ENCODE measurements at regions not wholly inside any gene's neighbourhood (a gene's known extent, or its start where the extent isn't known, plus 50 kb on each side); places are given as distances from the start of the nearest gene placed in this dataset.

DNA sequence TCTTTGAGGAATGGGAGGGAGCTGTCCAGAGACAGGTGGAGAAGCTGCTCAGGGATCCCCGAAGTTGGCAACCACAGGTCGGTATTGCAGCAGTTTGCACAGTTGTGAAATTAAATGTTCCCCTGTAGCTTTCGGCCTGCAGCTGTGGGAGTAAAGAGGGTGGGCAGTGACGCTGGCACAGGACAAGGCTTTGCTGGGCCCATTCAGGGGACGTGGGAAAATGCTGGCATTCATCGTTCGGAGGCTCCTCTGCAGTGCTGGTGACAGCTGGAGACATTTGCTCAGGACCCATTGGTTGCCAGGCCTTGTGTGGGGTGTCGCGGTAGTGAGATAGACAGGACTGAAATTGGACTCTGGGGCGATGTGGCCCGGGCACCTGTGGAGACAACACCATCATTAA lies 173.7 kb downstream of the MYCN start:
- DNase-seq, result no peak
- WGBS, 2 donors, result 90 to 93% methylated on average over 11 of the region's 11 CpGs
- no peak for TF ChIP-seq POLR2AphosphoS5 (IDR thresholded peaks at IDR 0.05)
- TF ChIP-seq EP300 (IDR thresholded peaks at IDR 0.05), result no peak
- TF ChIP-seq, protein P1, sequence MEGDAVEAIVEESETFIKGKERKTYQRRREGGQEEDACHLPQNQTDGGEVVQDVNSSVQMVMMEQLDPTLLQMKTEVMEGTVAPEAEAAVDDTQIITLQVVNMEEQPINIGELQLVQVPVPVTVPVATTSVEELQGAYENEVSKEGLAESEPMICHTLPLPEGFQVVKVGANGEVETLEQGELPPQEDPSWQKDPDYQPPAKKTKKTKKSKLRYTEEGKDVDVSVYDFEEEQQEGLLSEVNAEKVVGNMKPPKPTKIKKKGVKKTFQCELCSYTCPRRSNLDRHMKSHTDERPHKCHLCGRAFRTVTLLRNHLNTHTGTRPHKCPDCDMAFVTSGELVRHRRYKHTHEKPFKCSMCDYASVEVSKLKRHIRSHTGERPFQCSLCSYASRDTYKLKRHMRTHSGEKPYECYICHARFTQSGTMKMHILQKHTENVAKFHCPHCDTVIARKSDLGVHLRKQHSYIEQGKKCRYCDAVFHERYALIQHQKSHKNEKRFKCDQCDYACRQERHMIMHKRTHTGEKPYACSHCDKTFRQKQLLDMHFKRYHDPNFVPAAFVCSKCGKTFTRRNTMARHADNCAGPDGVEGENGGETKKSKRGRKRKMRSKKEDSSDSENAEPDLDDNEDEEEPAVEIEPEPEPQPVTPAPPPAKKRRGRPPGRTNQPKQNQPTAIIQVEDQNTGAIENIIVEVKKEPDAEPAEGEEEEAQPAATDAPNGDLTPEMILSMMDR (IDR thresholded peaks at IDR 0.05), result no peak
- TF ChIP-seq POLR2A (IDR thresholded peaks at IDR 0.05), result no peak
- no peaks in the 10 kb centered on the region for H3K27me3 ChIP-seq
- H3K9me3 ChIP-seq, result no peaks in the 10 kb centered on the region
- no peak overlapping the region for H3K4me3 ChIP-seq
- H3K27ac ChIP-seq, result no peak overlapping the region
- H3K4me1 ChIP-seq, result no peaks in the 10 kb centered on the region
- no peaks in the 10 kb centered on the region for H3K36me3 ChIP-seq
- intact Hi-C loops (cut with DNase I), result no loop called here

DNA sequence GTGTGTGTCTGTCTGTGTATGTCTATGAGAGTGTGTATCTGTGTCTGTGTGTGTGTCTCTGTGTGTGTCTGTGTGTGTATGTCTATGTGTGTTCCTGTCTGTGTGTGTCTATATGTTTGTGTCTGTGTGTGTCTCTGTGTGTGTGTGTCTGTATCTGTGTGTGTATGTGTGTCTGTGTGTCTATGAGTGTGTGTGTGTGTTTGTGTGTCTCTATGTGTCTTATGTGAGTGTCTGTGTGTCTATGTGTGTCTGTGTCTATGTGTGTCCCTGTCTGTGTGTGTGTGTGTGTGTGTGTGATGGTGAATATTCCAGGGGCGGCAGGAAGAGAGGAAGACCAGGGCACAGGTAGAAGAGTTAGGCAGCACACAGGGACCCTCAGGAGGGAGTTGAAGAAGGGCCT lies 173.2 kb downstream of the MYCN start:
- Histone ChIP-seq H3K36me3 (no peaks in the 10 kb centered on the region), H3K9me3 (no peaks in the 10 kb centered on the region), H3K27ac (no peak overlapping the region), H3K4me3 (no peak overlapping the region), H3K4me1 (no peaks in the 10 kb centered on the region), H3K27me3 (no peaks in the 10 kb centered on the region)
- WGBS, 2 donors, result 92 to 93% methylated on average over 1 of the region's 1 CpG
- no peak for DNase-seq
- intact Hi-C loops (cut with DNase I), result no loop called here
- TF ChIP-seq EP300 (IDR thresholded peaks at IDR 0.05) (no peak), POLR2AphosphoS5 (IDR thresholded peaks at IDR 0.05) (no peak), POLR2A (IDR thresholded peaks at IDR 0.05) (no peak)
- TF ChIP-seq, protein P1 (IDR thresholded peaks at IDR 0.05), result no peak

DNA sequence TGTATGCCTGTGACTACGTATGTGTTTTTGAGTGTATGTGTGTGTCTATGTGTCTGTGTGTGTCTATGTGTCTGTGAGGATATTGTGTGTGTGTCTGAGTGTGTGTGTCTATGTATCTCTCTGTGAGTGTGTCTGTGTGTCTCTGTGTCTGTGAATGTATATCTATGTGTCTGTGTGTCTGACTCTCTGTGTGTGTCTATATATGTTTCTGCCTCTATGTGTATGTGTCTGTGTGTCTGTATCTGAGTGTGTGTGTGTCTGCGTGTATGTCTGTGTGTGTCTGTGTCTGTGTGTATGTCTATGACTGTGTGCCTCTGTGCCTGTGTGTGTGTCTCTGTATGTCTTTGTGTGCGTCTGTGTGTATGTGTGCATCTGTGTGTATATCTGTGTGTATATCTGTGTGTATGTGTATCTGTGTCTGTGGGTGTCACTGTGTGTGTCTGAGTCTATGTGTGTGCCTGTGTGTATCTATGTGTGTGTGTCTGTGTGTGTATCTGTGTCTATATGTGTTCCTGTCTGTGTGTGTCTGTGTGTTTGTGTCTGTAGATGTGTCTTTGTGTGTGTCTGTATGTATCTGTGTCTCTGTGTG lies 172.7 kb downstream of the MYCN start:
- intact Hi-C loops (cut with DNase I), result no loop called here
- H3K27ac ChIP-seq, result no peak overlapping the region
- no peaks in the 10 kb centered on the region for H3K27me3 ChIP-seq
- no peak for DNase-seq
- no peak overlapping the region for H3K4me3 ChIP-seq
- no peaks in the 10 kb centered on the region for H3K4me1 ChIP-seq
- WGBS, 2 donors, result 66 to 78% methylated on average over 3 of the region's 3 CpGs
- H3K36me3 ChIP-seq, result no peaks in the 10 kb centered on the region
- no peak for TF ChIP-seq POLR2A (IDR thresholded peaks at IDR 0.05)
- no peaks in the 10 kb centered on the region for H3K9me3 ChIP-seq

DNA sequence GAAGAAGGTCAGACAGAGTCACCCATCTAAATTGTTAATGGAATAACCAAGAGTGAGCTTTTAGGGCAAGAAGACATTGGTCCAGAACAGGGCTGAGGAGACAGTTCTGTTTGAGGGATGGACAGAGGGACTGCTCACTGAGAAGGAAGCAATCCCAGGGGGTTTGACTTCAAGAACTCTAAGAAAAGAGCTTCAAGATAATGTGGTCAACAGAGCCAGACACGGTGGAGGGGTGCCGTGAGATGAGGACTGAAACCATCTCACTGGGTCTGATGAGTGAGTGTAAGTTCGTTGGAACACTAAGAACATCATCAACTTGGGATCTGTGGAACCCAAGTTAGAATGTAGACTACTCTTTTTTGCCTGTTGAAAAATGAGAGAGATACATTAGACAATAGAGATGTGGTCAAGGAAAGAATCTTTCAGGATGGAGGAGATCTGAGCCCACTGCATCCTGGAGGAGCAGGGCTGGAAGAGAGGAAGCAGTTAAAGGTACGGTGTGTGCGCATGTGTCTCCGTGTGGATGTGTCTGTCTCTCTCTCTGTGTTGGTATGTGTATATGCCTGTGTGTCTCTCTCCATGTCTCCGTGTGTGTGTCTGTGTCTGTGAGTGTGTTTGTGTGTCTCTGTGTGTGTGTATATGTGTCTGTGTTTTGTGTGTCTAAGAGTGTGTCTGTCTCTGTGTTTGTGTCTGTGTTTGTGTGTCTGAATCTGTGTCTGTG lies 172.1 kb downstream of the MYCN start:
- Histone ChIP-seq H3K9me3 (no peaks in the 10 kb centered on the region), H3K4me1 (no peaks in the 10 kb centered on the region), H3K27me3 (no peaks in the 10 kb centered on the region), H3K27ac (no peak overlapping the region), H3K36me3 (no peaks in the 10 kb centered on the region), H3K4me3 (no peak overlapping the region)
- no peak for DNase-seq
- intact Hi-C loops (cut with DNase I), result no loop called here
- TF ChIP-seq EP300 (IDR thresholded peaks at IDR 0.05) (no peak), POLR2AphosphoS5 (IDR thresholded peaks at IDR 0.05) (no peak), POLR2A (IDR thresholded peaks at IDR 0.05) (no peak)
- TF ChIP-seq, protein P1 (IDR thresholded peaks at IDR 0.05), result no peak
- WGBS, 2 donors, result 81 to 91% methylated on average over 7 of the region's 7 CpGs

DNA sequence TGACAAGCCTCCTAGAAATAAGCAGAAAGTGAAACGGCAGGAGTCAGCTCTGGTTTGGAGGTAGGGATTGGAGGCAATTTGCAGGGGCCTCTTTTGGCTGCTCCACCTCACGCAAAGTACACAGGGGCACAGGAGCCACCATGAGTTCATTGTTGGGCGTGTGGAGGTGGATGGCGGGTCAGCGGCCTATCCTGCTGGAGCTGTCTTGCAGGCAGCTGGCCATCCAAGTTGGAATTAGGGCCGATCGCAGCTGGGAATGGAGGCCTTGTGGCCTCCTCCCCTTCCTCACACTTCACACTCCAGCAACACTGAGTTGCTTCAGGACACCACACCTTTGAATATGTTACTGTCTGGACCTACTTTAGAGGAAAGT lies 171.5 kb downstream of the MYCN start:
- WGBS, 2 donors, result 92 to 95% methylated on average over 7 of the region's 7 CpGs
- intact Hi-C loops (cut with DNase I), result no loop called here
- no peak for TF ChIP-seq POLR2AphosphoS5 (IDR thresholded peaks at IDR 0.05)
- TF ChIP-seq, protein P1 (IDR thresholded peaks at IDR 0.05), result no peak
- no peaks in the 10 kb centered on the region for H3K9me3 ChIP-seq
- no peaks in the 10 kb centered on the region for H3K36me3 ChIP-seq
- H3K27me3 ChIP-seq, result no peaks in the 10 kb centered on the region
- no peak overlapping the region for H3K27ac ChIP-seq
- DNase-seq, result no peak
- no peaks in the 10 kb centered on the region for H3K4me1 ChIP-seq
- H3K4me3 ChIP-seq, result no peak overlapping the region

Measured in sigmoid colon (tissue), 6 donors.